Renal pelvis (tissue), 1 donor: ENCODE measurements at regions not wholly inside any gene's neighbourhood (a gene's known extent, or its start where the extent isn't known, plus 50 kb on each side); places are given as distances from the start of the nearest gene placed in this dataset.
A peak's percentile ranks its signal among the peaks of the same experiment; 100 is the strongest.

Source experiments
- DNase-seq: peaks from one replicate; pipeline ENCODE4 v3.0.0-alpha.2; 2013

- DNase-seq: no peak
Observed at GRCh38 chr5:71865665-71866320, 146.7 kb downstream of the CARTPT start.

GRCh38 chr5:71872311-71872864, 153.3 kb downstream of the CARTPT start:
- DNase-seq: no peak

GRCh38 chr5:71873191-71873591, 154.1 kb downstream of the CARTPT start:
- DNase-seq: no peak

GRCh38 chr5:71874521-71874920, 155.4 kb downstream of the CARTPT start:
- no peak for DNase-seq

- DNase-seq: no peak
Observed at GRCh38 chr5:71877511-71877910, 158.4 kb downstream of the CARTPT start.

GRCh38 chr5:71880536-71880935, 161.5 kb downstream of the CARTPT start:
- DNase-seq: no peak

- DNase-seq: no peak
Observed at GRCh38 chr5:71882826-71883741, 164.0 kb downstream of the CARTPT start.

GRCh38 chr5:71883742-71884103, 164.6 kb downstream of the CARTPT start:
- no peak for DNase-seq

- DNase-seq: no peak
Observed at GRCh38 chr5:71884926-71885325, 165.9 kb downstream of the CARTPT start.

GRCh38 chr5:71886406-71886805, 167.3 kb downstream of the CARTPT start:
- no peak for DNase-seq

GRCh38 chr5:71887680-71888079, 168.6 kb downstream of the CARTPT start:
- no peak for DNase-seq

- no peak for DNase-seq
Observed at GRCh38 chr5:71891406-71891805, 172.3 kb downstream of the CARTPT start.

- DNase-seq: no peak
Observed at GRCh38 chr5:71891856-71892255, 172.8 kb downstream of the CARTPT start.

- no peak for DNase-seq
Observed at GRCh38 chr5:71892641-71893365, 173.7 kb downstream of the CARTPT start.

GRCh38 chr5:71893451-71893850, 174.4 kb downstream of the CARTPT start:
- DNase-seq: no peak

- no peak for DNase-seq
Observed at GRCh38 chr5:71894091-71894490, 175.0 kb downstream of the CARTPT start.

GRCh38 chr5:71895546-71895945, 176.5 kb downstream of the CARTPT start:
- DNase-seq: no peak

GRCh38 chr5:71899865-71900342, 180.8 kb downstream of the CARTPT start:
- no peak for DNase-seq

- DNase-seq: no peak
Observed at GRCh38 chr5:71903808-71904207, 184.7 kb downstream of the CARTPT start.

GRCh38 chr5:71904852-71905251, 185.8 kb downstream of the CARTPT start:
- no peak for DNase-seq

GRCh38 chr5:71905834-71906711, 187.0 kb downstream of the CARTPT start:
- peak; percentile 22 for DNase-seq
